ENCODE measurements at regions not wholly inside any gene's neighbourhood (a gene's known extent, or its start where the extent isn't known, plus 50 kb on each side); places are given as distances from the start of the nearest gene placed in this dataset.
A peak's percentile ranks its signal among the peaks of the same experiment; 100 is the strongest.

DNA sequence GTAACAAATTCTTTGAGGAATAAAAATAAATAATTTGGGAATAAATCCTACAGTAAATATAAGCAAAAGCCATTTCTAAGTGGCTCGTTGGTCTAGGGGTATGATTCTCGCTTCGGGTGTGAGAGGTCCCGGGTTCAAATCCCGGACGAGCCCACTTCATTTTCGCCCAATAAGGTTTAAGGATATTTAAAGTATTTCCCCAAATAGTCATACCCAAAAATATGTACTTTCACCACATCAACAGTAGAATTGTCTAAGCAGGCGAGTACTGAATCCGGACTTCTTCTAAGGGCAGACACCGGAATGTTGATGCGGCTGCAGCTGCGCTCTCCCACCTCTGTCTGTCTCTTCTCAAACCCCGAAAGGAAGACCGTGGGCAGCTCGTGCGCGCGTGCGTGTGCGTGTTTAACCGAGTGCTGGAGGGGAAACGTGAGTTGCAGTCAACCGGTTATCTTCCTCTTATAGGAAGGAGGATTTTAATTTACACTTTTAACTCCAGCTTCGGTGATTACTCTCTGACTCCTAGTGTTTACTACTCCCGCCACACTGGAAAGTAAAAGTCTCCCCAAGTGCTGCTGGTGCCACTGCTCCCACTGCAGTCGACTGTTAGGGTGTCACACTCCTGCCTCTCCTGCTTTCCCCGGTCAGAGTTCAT is 155.7 kb upstream of the PRSS16 start:
- Histone ChIP-seq H3K9me3 (ENCODE audit: control insufficient read depth, low read length) (no peaks in the 10 kb centered on the region), H3K27me3 (replicated peaks; ENCODE audit: control insufficient read depth, insufficient read depth, low read length) (no peaks in the 10 kb centered on the region), H3K36me3 (ENCODE audit: control insufficient read depth, insufficient read depth, low read length, severe bottlenecking) (no peaks in the 10 kb centered on the region), H3K4me1 (ENCODE audit: control insufficient read depth, insufficient read depth, low read length) (peaks cover 10% of the 10 kb centered on the region), H3K9ac (ENCODE audit: low read length) (peak overlapping the region; percentile 18), H3K4me3 (ENCODE audit: low read length) (peak overlapping the region; percentile 73)
- peak; percentile 84 for DNase-seq (ENCODE audit: low read depth)

- DNase-seq (ENCODE audit: low read depth), result no peak
- Histone ChIP-seq H3K27me3 (replicated peaks; ENCODE audit: control insufficient read depth, insufficient read depth, low read length) (no peaks in the 10 kb centered on the region), H3K9me3 (ENCODE audit: control insufficient read depth, low read length) (no peaks in the 10 kb centered on the region), H3K4me3 (ENCODE audit: low read length) (peak overlapping the region; percentile 73), H3K36me3 (ENCODE audit: control insufficient read depth, insufficient read depth, low read length, severe bottlenecking) (no peaks in the 10 kb centered on the region), H3K4me1 (ENCODE audit: control insufficient read depth, insufficient read depth, low read length) (peaks cover 10% of the 10 kb centered on the region), H3K9ac (ENCODE audit: low read length) (peak overlapping the region; percentile 18)
These were observed 155.2 kb upstream of the PRSS16 start for GRCh38 chr6:27092316-27092692.

DNA sequence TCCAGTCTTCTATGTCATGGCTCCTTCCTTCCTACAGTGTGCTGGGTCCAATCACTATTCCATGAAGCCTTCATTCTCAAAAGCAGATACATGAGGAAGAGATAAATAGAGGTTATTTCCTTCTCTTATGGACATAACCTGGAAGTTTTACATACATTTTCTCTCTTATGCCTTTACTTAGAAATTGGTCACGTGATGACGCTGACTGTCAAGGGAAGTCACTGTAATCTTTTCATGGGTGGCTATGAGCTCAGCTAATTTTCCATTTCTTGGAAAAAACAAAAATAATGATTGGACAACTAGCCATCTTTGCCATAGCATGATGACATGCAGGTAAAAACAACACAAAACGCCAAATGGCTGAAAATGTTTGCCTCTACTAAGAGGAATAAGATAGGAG is 151.6 kb upstream of the PRSS16 start:
- H3K9ac ChIP-seq (ENCODE audit: low read length), result no peak overlapping the region
- H3K4me1 ChIP-seq (ENCODE audit: control insufficient read depth, insufficient read depth, low read length), result peaks cover 10% of the 10 kb centered on the region
- no peaks in the 10 kb centered on the region for H3K9me3 ChIP-seq (ENCODE audit: control insufficient read depth, low read length)
- no peak for DNase-seq (ENCODE audit: low read depth)
- no peaks in the 10 kb centered on the region for H3K27me3 ChIP-seq (replicated peaks; ENCODE audit: control insufficient read depth, insufficient read depth, low read length)
- H3K36me3 ChIP-seq (ENCODE audit: control insufficient read depth, insufficient read depth, low read length, severe bottlenecking), result no peaks in the 10 kb centered on the region
- H3K4me3 ChIP-seq (ENCODE audit: low read length), result no peak overlapping the region

GRCh38 chr6:27096834-27097511 is 150.5 kb upstream of the PRSS16 start:
- peak overlapping the region; percentile 84 for H3K4me3 ChIP-seq (ENCODE audit: low read length)
- peak overlapping the region; percentile 72 for H3K9ac ChIP-seq (ENCODE audit: low read length)
- H3K27me3 ChIP-seq (replicated peaks; ENCODE audit: control insufficient read depth, insufficient read depth, low read length), result no peaks in the 10 kb centered on the region
- no peaks in the 10 kb centered on the region for H3K9me3 ChIP-seq (ENCODE audit: control insufficient read depth, low read length)
- H3K36me3 ChIP-seq (ENCODE audit: control insufficient read depth, insufficient read depth, low read length, severe bottlenecking), result no peaks in the 10 kb centered on the region
- peaks cover 10% of the 10 kb centered on the region for H3K4me1 ChIP-seq (ENCODE audit: control insufficient read depth, insufficient read depth, low read length)
- peak; percentile 52 for DNase-seq (ENCODE audit: low read depth)

- H3K36me3 ChIP-seq (ENCODE audit: control insufficient read depth, insufficient read depth, low read length, severe bottlenecking), result no peaks in the 10 kb centered on the region
- H3K4me1 ChIP-seq (ENCODE audit: control insufficient read depth, insufficient read depth, low read length), result peaks cover 5% of the 10 kb centered on the region
- no peaks in the 10 kb centered on the region for H3K9me3 ChIP-seq (ENCODE audit: control insufficient read depth, low read length)
- no peak overlapping the region for H3K4me3 ChIP-seq (ENCODE audit: low read length)
- no peak for DNase-seq (ENCODE audit: low read depth)
- H3K9ac ChIP-seq (ENCODE audit: low read length), result no peak overlapping the region
- H3K27me3 ChIP-seq (replicated peaks; ENCODE audit: control insufficient read depth, insufficient read depth, low read length), result no peaks in the 10 kb centered on the region
These were observed 148.5 kb upstream of the PRSS16 start for GRCh38 chr6:27098956-27099355.

- no peaks in the 10 kb centered on the region for H3K27me3 ChIP-seq (replicated peaks; ENCODE audit: control insufficient read depth, insufficient read depth, low read length)
- peaks cover 5% of the 10 kb centered on the region for H3K4me1 ChIP-seq (ENCODE audit: control insufficient read depth, insufficient read depth, low read length)
- no peak overlapping the region for H3K9ac ChIP-seq (ENCODE audit: low read length)
- no peak overlapping the region for H3K4me3 ChIP-seq (ENCODE audit: low read length)
- no peak for DNase-seq (ENCODE audit: low read depth)
- H3K9me3 ChIP-seq (ENCODE audit: control insufficient read depth, low read length), result no peaks in the 10 kb centered on the region
- H3K36me3 ChIP-seq (ENCODE audit: control insufficient read depth, insufficient read depth, low read length, severe bottlenecking), result no peaks in the 10 kb centered on the region
These were observed 146.6 kb upstream of the PRSS16 start for GRCh38 chr6:27100921-27101320.

DNA sequence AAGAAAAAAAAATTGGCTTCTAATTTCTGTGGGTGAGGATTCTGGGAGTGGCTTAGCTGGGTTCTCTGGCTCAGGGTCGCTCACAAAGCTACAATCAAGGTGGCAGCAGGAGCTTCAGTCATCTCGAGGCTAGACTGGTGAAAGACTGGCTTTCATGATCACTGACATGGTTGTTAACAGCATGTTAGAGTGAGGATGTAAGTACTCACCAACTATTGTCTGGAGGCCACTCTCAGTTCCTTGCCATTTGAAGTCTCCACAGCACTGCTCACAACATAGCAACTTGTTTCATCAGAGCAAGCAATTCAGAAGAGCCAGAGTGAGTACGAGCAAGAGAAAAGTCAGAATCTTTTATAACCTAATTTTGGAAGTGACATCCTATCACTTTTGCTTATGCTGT is 145.7 kb upstream of the PRSS16 start:
- Histone ChIP-seq H3K4me3 (ENCODE audit: low read length) (no peak overlapping the region), H3K27me3 (replicated peaks; ENCODE audit: control insufficient read depth, insufficient read depth, low read length) (no peaks in the 10 kb centered on the region), H3K9ac (ENCODE audit: low read length) (no peak overlapping the region), H3K4me1 (ENCODE audit: control insufficient read depth, insufficient read depth, low read length) (no peaks in the 10 kb centered on the region), H3K36me3 (ENCODE audit: control insufficient read depth, insufficient read depth, low read length, severe bottlenecking) (no peaks in the 10 kb centered on the region), H3K9me3 (ENCODE audit: control insufficient read depth, low read length) (no peaks in the 10 kb centered on the region)
- DNase-seq (ENCODE audit: low read depth), result no peak

GRCh38 chr6:27106382-27106781 is 141.1 kb upstream of the PRSS16 start:
- no peaks in the 10 kb centered on the region for H3K9me3 ChIP-seq (ENCODE audit: control insufficient read depth, low read length)
- H3K4me1 ChIP-seq (ENCODE audit: control insufficient read depth, insufficient read depth, low read length), result no peaks in the 10 kb centered on the region
- no peaks in the 10 kb centered on the region for H3K36me3 ChIP-seq (ENCODE audit: control insufficient read depth, insufficient read depth, low read length, severe bottlenecking)
- no peak overlapping the region for H3K4me3 ChIP-seq (ENCODE audit: low read length)
- DNase-seq (ENCODE audit: low read depth), result no peak
- H3K27me3 ChIP-seq (replicated peaks; ENCODE audit: control insufficient read depth, insufficient read depth, low read length), result no peaks in the 10 kb centered on the region
- H3K9ac ChIP-seq (ENCODE audit: low read length), result no peak overlapping the region

- no peak for DNase-seq (ENCODE audit: low read depth)
- Histone ChIP-seq H3K9ac (ENCODE audit: low read length) (no peak overlapping the region), H3K9me3 (ENCODE audit: control insufficient read depth, low read length) (no peaks in the 10 kb centered on the region), H3K4me1 (ENCODE audit: control insufficient read depth, insufficient read depth, low read length) (no peaks in the 10 kb centered on the region), H3K36me3 (ENCODE audit: control insufficient read depth, insufficient read depth, low read length, severe bottlenecking) (no peaks in the 10 kb centered on the region), H3K27me3 (replicated peaks; ENCODE audit: control insufficient read depth, insufficient read depth, low read length) (no peaks in the 10 kb centered on the region), H3K4me3 (ENCODE audit: low read length) (no peak overlapping the region)
These were observed 135.8 kb upstream of the PRSS16 start for GRCh38 chr6:27111743-27112142.

GRCh38 chr6:27112974-27113373 is 134.5 kb upstream of the PRSS16 start:
- no peak for DNase-seq (ENCODE audit: low read depth)
- Histone ChIP-seq H3K9me3 (ENCODE audit: control insufficient read depth, low read length) (no peaks in the 10 kb centered on the region), H3K9ac (ENCODE audit: low read length) (no peak overlapping the region), H3K4me3 (ENCODE audit: low read length) (no peak overlapping the region), H3K4me1 (ENCODE audit: control insufficient read depth, insufficient read depth, low read length) (no peaks in the 10 kb centered on the region), H3K27me3 (replicated peaks; ENCODE audit: control insufficient read depth, insufficient read depth, low read length) (no peaks in the 10 kb centered on the region), H3K36me3 (ENCODE audit: control insufficient read depth, insufficient read depth, low read length, severe bottlenecking) (no peaks in the 10 kb centered on the region)

DNA sequence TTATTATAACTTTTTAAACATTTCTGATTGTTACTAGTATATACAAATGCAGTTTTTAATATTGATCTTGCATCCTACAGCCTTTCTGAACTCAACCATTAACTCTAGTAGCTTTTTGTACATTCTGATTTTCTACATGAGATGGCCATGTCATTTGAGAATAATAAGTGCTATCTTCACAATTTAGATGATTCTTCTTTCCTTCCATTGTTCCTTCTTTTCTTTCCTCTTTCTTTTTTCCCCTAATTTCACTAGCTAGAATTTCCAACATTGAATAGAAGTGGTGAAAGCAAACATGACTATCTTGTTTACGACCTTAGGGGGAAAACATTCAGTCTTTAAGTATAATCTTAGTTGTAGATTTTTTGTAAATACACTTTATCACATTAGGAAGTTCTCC is 128.2 kb upstream of the PRSS16 start:
- H3K9me3 ChIP-seq (ENCODE audit: control insufficient read depth, low read length), result no peaks in the 10 kb centered on the region
- H3K36me3 ChIP-seq (ENCODE audit: control insufficient read depth, insufficient read depth, low read length, severe bottlenecking), result no peaks in the 10 kb centered on the region
- H3K27me3 ChIP-seq (replicated peaks; ENCODE audit: control insufficient read depth, insufficient read depth, low read length), result no peaks in the 10 kb centered on the region
- no peak overlapping the region for H3K4me3 ChIP-seq (ENCODE audit: low read length)
- no peak for DNase-seq (ENCODE audit: low read depth)
- no peak overlapping the region for H3K9ac ChIP-seq (ENCODE audit: low read length)
- no peaks in the 10 kb centered on the region for H3K4me1 ChIP-seq (ENCODE audit: control insufficient read depth, insufficient read depth, low read length)

DNA sequence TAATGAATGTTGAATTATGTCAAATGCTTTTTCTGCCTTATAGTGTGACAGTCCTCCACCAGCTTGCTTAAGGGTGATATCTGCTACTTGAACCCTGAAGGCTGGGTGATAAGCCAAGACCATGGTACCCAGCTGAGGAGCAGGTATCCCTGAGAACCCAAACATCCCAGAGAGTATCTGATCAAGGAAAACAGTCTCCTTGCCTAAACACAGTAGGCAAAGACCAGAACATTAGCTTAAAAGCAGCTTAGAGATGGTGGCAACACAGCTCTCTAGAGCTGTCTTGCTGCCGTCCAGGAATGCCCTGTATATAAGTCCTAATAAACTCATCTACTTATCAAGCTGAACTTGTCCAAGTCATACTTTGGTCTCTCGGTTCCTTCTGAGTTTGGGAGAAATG is 127.7 kb upstream of the PRSS16 start:
- Histone ChIP-seq H3K4me1 (ENCODE audit: control insufficient read depth, insufficient read depth, low read length) (no peaks in the 10 kb centered on the region), H3K4me3 (ENCODE audit: low read length) (no peak overlapping the region), H3K27me3 (replicated peaks; ENCODE audit: control insufficient read depth, insufficient read depth, low read length) (no peaks in the 10 kb centered on the region), H3K9me3 (ENCODE audit: control insufficient read depth, low read length) (no peaks in the 10 kb centered on the region), H3K9ac (ENCODE audit: low read length) (no peak overlapping the region), H3K36me3 (ENCODE audit: control insufficient read depth, insufficient read depth, low read length, severe bottlenecking) (no peaks in the 10 kb centered on the region)
- DNase-seq (ENCODE audit: low read depth), result no peak

Data from adipocyte (in vitro differentiated cells).